COLO829 (cell line): ENCODE measurements at regions not wholly inside any gene's neighbourhood (a gene's known extent, or its start where the extent isn't known, plus 50 kb on each side); places are given as distances from the start of the nearest gene placed in this dataset.

ENCODE experiments used
- DNase-seq: peaks from one replicate; pipeline ENCODE4 v3.0.0; 2012; ENCODE audit warnings: low spot score

- DNase-seq, result no peak
Observed at GRCh38 chr11:131121426-131122333, 205.4 kb upstream of the SNX19 start.

GRCh38 chr11:131122448-131122847 lies 206.2 kb upstream of the SNX19 start:
- DNase-seq, result no peak

GRCh38 chr11:131129474-131129873 lies 213.2 kb upstream of the SNX19 start:
- DNase-seq, result no peak

- no peak for DNase-seq
Observed at GRCh38 chr11:131135611-131136010, 219.3 kb upstream of the SNX19 start.

GRCh38 chr11:131136486-131136885 lies 220.2 kb upstream of the SNX19 start:
- no peak for DNase-seq

- no peak for DNase-seq
Observed at GRCh38 chr11:131137046-131137445, 220.8 kb upstream of the SNX19 start.

GRCh38 chr11:131138731-131139130 lies 222.5 kb upstream of the SNX19 start:
- DNase-seq, result no peak

GRCh38 chr11:131145791-131146190 lies 224.6 kb upstream of the NTM start:
- no peak for DNase-seq

GRCh38 chr11:131146827-131147490 lies 223.5 kb upstream of the NTM start:
- DNase-seq, result no peak

GRCh38 chr11:131154351-131154750 lies 216.1 kb upstream of the NTM start:
- DNase-seq, result no peak

- DNase-seq, result no peak
Observed at GRCh38 chr11:131157678-131158077, 212.7 kb upstream of the NTM start.

GRCh38 chr11:131160846-131161245 lies 209.6 kb upstream of the NTM start:
- no peak for DNase-seq

- no peak for DNase-seq
Observed at GRCh38 chr11:131163613-131164012, 206.8 kb upstream of the NTM start.

- DNase-seq, result no peak
Observed at GRCh38 chr11:131165036-131165435, 205.4 kb upstream of the NTM start.

GRCh38 chr11:131168839-131169713 lies 201.3 kb upstream of the NTM start:
- no peak for DNase-seq

- DNase-seq, result no peak
Observed at GRCh38 chr11:131172011-131172410, 198.4 kb upstream of the NTM start.

GRCh38 chr11:131178020-131178419 lies 192.4 kb upstream of the NTM start:
- no peak for DNase-seq

GRCh38 chr11:131178596-131178995 lies 191.8 kb upstream of the NTM start:
- DNase-seq, result no peak

- no peak for DNase-seq
Observed at GRCh38 chr11:131179836-131180235, 190.6 kb upstream of the NTM start.

GRCh38 chr11:131185915-131186314 lies 184.5 kb upstream of the NTM start:
- no peak for DNase-seq

- DNase-seq, result no peak
Observed at GRCh38 chr11:131186629-131187101, 183.8 kb upstream of the NTM start.

- no peak for DNase-seq
Observed at GRCh38 chr11:131190446-131190845, 180.0 kb upstream of the NTM start.
